Caco-2 (cell line): ENCODE measurements at regions not wholly inside any gene's neighbourhood (a gene's known extent, or its start where the extent isn't known, plus 50 kb on each side); places are given as distances from the start of the nearest gene placed in this dataset.

Source experiments
- BruUV-seq: library from RNA; stranded (reverse); fragments of 400-500 nt; replicated peaks from 2 replicates; lab custom pipeline; 2021; lab: Mats Ljungman, UMichigan
- CTCF ChIA-PET: fragments of 300-600 bp; sonication (Branson Sonifier 250); formaldehyde crosslinking; loops from one replicate; lab custom pipeline; 2022; ENCODE audit warnings: antibody characterized with exemption; lab: Charles Lee
- POLR2A ChIA-PET: fragments of 300-600 bp; sonication (Branson Sonifier 250); formaldehyde crosslinking; loops from one replicate; lab custom pipeline; 2022; ENCODE audit warnings: antibody characterized with exemption; lab: Charles Lee
- DNase-seq, 2 experiments: peaks; one replicate each; pipeline versions ENCODE4 v3.0.0 to v3.0.0-alpha.2; 2020 to 2022
- H3K27me3 ChIP-seq: replicated peaks from 2 replicates; pipeline ENCODE4 v1.6.0; 2011; ENCODE audit warnings: low read length; ENCODE audit not compliant: control insufficient read depth, insufficient read depth
- H3K36me3 ChIP-seq: 2 replicates; pipeline ENCODE4 v1.5.1; 2011; ENCODE audit warnings: low read length; ENCODE audit not compliant: control insufficient read depth, insufficient read depth
- H3K4me1 ChIP-seq: fragments of 250-450 bp; sonication (Bioruptor Pico); 2 replicates; pipeline ENCODE4 v1.5.1; 2020; ENCODE audit warnings: mild to moderate bottlenecking
- H3K4me3 ChIP-seq: 2 replicates; pipeline ENCODE4 v1.5.1; 2011; ENCODE audit warnings: low read depth, mild to moderate bottlenecking, control low read depth, low read length
- H3K9me3 ChIP-seq: fragments of 250-450 bp; sonication (Bioruptor Pico); 2 replicates; pipeline ENCODE4 v1.5.1; 2020; ENCODE audit warnings: mild to moderate bottlenecking, moderate library complexity
- H3K27ac Mint-ChIP-seq: one replicate; pipeline ENCODE4 v1.8.0; 2022; ENCODE audit warnings: mixed read lengths; ENCODE audit not compliant: unreplicated experiment
- H3K27me3 Mint-ChIP-seq: one replicate; pipeline ENCODE4 v1.8.0; 2022; ENCODE audit warnings: mixed read lengths; ENCODE audit not compliant: insufficient read depth, unreplicated experiment
- H3K36me3 Mint-ChIP-seq: one replicate; pipeline ENCODE4 v1.8.0; 2022; ENCODE audit warnings: mild to moderate bottlenecking, mixed read lengths; ENCODE audit not compliant: insufficient read depth, unreplicated experiment
- H3K4me1 Mint-ChIP-seq: one replicate; pipeline ENCODE4 v1.8.0; 2022; ENCODE audit warnings: low read depth, mixed read lengths; ENCODE audit not compliant: unreplicated experiment
- H3K4me3 Mint-ChIP-seq: one replicate; pipeline ENCODE4 v1.8.0; 2022; ENCODE audit warnings: mild to moderate bottlenecking, moderate library complexity, mixed read lengths; ENCODE audit not compliant: unreplicated experiment
- H3K9me3 Mint-ChIP-seq: one replicate; pipeline ENCODE4 v1.8.0; 2022; ENCODE audit warnings: mixed read lengths; ENCODE audit not compliant: unreplicated experiment
- CTCF ChIP-seq, 2 experiments: fragments of 200-600 bp in 1 of 2; IDR thresholded peaks; 1 replicate in 1 of 2; 2 replicates in 1 of 2; pipeline versions ENCODE4 v1.5.1 to v1.8.0; 2011 to 2022; ENCODE audit warnings: antibody characterized with exemption in 1 of 2, control low read depth in 1 of 2, inconsistent platforms in 1 of 2, low read depth in 1 of 2, low read length in 1 of 2, mild to moderate bottlenecking in 1 of 2, moderate library complexity in 1 of 2; ENCODE audit not compliant: insufficient read depth in 1 of 2, severe bottlenecking in 1 of 2, unreplicated experiment in 1 of 2
- intact Hi-C: fragments of 100-400 bp; cut with micrococcal nuclease; formaldehyde crosslinking; loops from one replicate; pipeline ENCODE4 v1.10.0; 2022; ENCODE audit not compliant: unreplicated experiment

- ChIA-PET CTCF (no interaction called here), POLR2A (no interaction called here)
- H3K4me3 Mint-ChIP-seq, result no peak overlapping the region
- no peaks in the 10 kb centered on the region for H3K36me3 Mint-ChIP-seq
- H3K4me1 ChIP-seq, result no peaks in the 10 kb centered on the region
- no peaks in the 10 kb centered on the region; the same call in 1 of the 2 replicates for H3K27me3 ChIP-seq
- H3K9me3 ChIP-seq, result no peaks in the 10 kb centered on the region
- no peak overlapping the region for H3K4me3 ChIP-seq
- H3K36me3 ChIP-seq, result no peaks in the 10 kb centered on the region
- no peak for DNase-seq
- H3K4me1 Mint-ChIP-seq, result no peaks in the 10 kb centered on the region
- H3K27ac Mint-ChIP-seq, result no peak overlapping the region
- intact Hi-C loops, result no loop called here
- no peaks in the 10 kb centered on the region for H3K9me3 Mint-ChIP-seq
- peaks cover 5% of the 10 kb centered on the region for H3K27me3 Mint-ChIP-seq
- BruUV-seq, result no TSS peak
- TF ChIP-seq CTCF (IDR thresholded peaks at IDR 0.05; ENCODE audit: insufficient read depth in 1 of 2, low read depth in 1 of 2, low read length in 1 of 2, severe bottlenecking in 1 of 2, unreplicated experiment in 1 of 2), result no peak
Measured at GRCh38 chr10:59588791-59589190, 120.9 kb downstream of the SLC16A9 start.

- no peaks in the 10 kb centered on the region for H3K36me3 Mint-ChIP-seq
- intact Hi-C loops, result no loop called here
- peaks cover 7% of the 10 kb centered on the region for H3K27me3 Mint-ChIP-seq
- no peak for DNase-seq
- H3K4me3 ChIP-seq, result no peak overlapping the region
- no peaks in the 10 kb centered on the region for H3K4me1 ChIP-seq
- H3K9me3 Mint-ChIP-seq, result no peaks in the 10 kb centered on the region
- no peaks in the 10 kb centered on the region for H3K36me3 ChIP-seq
- no peaks in the 10 kb centered on the region; the same call in 1 of the 2 replicates for H3K27me3 ChIP-seq
- TF ChIP-seq CTCF (IDR thresholded peaks at IDR 0.05; ENCODE audit: insufficient read depth in 1 of 2, low read depth in 1 of 2, low read length in 1 of 2, severe bottlenecking in 1 of 2, unreplicated experiment in 1 of 2), result no peak
- no TSS peak for BruUV-seq
- CTCF ChIA-PET, result interaction anchor here (0.8 to 1.2 kb wide), 3 partner anchors 10 to 606 kb away, joined by 3 to 8 read pairs (median 3); no protein-coding TSS in a partner anchor
- no peaks in the 10 kb centered on the region for H3K9me3 ChIP-seq
- no peak overlapping the region for H3K27ac Mint-ChIP-seq
- POLR2A ChIA-PET, result no interaction called here
- no peak overlapping the region for H3K4me3 Mint-ChIP-seq
- H3K4me1 Mint-ChIP-seq, result no peaks in the 10 kb centered on the region
Measured at GRCh38 chr10:59587756-59588140, 121.9 kb downstream of the SLC16A9 start.

GRCh38 chr10:59587083-59587755 lies 122.4 kb downstream of the SLC16A9 start:
- no peak for TF ChIP-seq CTCF (IDR thresholded peaks at IDR 0.05; ENCODE audit: insufficient read depth in 1 of 2, low read depth in 1 of 2, low read length in 1 of 2, severe bottlenecking in 1 of 2, unreplicated experiment in 1 of 2)
- no peaks in the 10 kb centered on the region for H3K9me3 ChIP-seq
- no peak overlapping the region for H3K4me3 Mint-ChIP-seq
- H3K9me3 Mint-ChIP-seq, result no peaks in the 10 kb centered on the region
- no peak overlapping the region for H3K4me3 ChIP-seq
- BruUV-seq, result no TSS peak
- ChIA-PET POLR2A (no interaction called here), CTCF (interaction anchor here (0.5 to 1.4 kb wide), 6 partner anchors 9 to 1438 kb away, joined by 3 to 8 read pairs (median 3); no protein-coding TSS in a partner anchor)
- H3K4me1 ChIP-seq, result no peaks in the 10 kb centered on the region
- no peaks in the 10 kb centered on the region for H3K36me3 Mint-ChIP-seq
- no peaks in the 10 kb centered on the region for H3K36me3 ChIP-seq
- intact Hi-C loops, result no loop called here
- H3K27me3 ChIP-seq, result no peaks in the 10 kb centered on the region; the same call in 1 of the 2 replicates
- H3K4me1 Mint-ChIP-seq, result no peaks in the 10 kb centered on the region
- no peak overlapping the region for H3K27ac Mint-ChIP-seq
- DNase-seq, result no peak
- peaks cover 7% of the 10 kb centered on the region for H3K27me3 Mint-ChIP-seq
